OCI-LY7 (cell line): ENCODE measurements at regions not wholly inside any gene's neighbourhood (a gene's known extent, or its start where the extent isn't known, plus 50 kb on each side); places are given as distances from the start of the nearest gene placed in this dataset.

ENCODE experiments used
- CTCF ChIP-seq: fragments of 200-600 bp; sonication (generic); conservative IDR thresholded peaks from 2 replicates; pipeline ENCODE4 v1.5.1; 2014; ENCODE audit warnings: mild to moderate bottlenecking, antibody characterized with exemption, low read length, moderate library complexity, mixed read lengths
- EZH2phosphoT487 ChIP-seq: fragments of 200-600 bp; sonication (generic); IDR thresholded peaks from 2 replicates; pipeline ENCODE4 v1.6.1; 2018; ENCODE audit warnings: low read depth, borderline replicate concordance, mild to moderate bottlenecking, mixed run types, antibody characterized with exemption, low read length, moderate library complexity, mixed read lengths

- TF ChIP-seq CTCF (no peak), EZH2phosphoT487 (no peak)
Measured at GRCh38 chr7:10104292-10104691, 869.4 kb upstream of the PHF14 start.
